Pulmonary artery endothelial cell (primary cell): ENCODE measurements at regions not wholly inside any gene's neighbourhood (a gene's known extent, or its start where the extent isn't known, plus 50 kb on each side); places are given as distances from the start of the nearest gene placed in this dataset.
"Not testable (repeated sequence)": the region's sequence is repeated elsewhere in the genome, so short reads cannot be mapped to it uniquely, and the experiment has no call there.

ENCODE experiments used
- DNase-seq: peaks from one replicate; pipeline ENCODE4 v3.0.0-alpha.2; 2011; ENCODE audit warnings: low read depth, low spot score

GRCh38 chr22:47352920-47353700 lies 590.7 kb downstream of the TBC1D22A start:
- DNase-seq, result no peak

- no peak for DNase-seq
Observed at GRCh38 chr22:47351836-47352579, 589.6 kb downstream of the TBC1D22A start.

- not testable (repeated sequence) for DNase-seq
Observed at GRCh38 chr22:47346287-47346686, 583.8 kb downstream of the TBC1D22A start.

GRCh38 chr22:47345025-47345424 lies 582.6 kb downstream of the TBC1D22A start:
- no peak for DNase-seq

GRCh38 chr22:47344414-47344813 lies 582.0 kb downstream of the TBC1D22A start:
- no peak for DNase-seq

- DNase-seq, result no peak
Observed at GRCh38 chr22:47343611-47344010, 581.2 kb downstream of the TBC1D22A start.

GRCh38 chr22:47342446-47342845 lies 580.0 kb downstream of the TBC1D22A start:
- no peak for DNase-seq

- no peak for DNase-seq
Observed at GRCh38 chr22:47341464-47341863, 579.0 kb downstream of the TBC1D22A start.

- DNase-seq, result no peak
Observed at GRCh38 chr22:47340851-47341436, 578.5 kb downstream of the TBC1D22A start.

- no peak for DNase-seq
Observed at GRCh38 chr22:47337161-47337621, 574.7 kb downstream of the TBC1D22A start.

- no peak for DNase-seq
Observed at GRCh38 chr22:47335958-47336357, 573.5 kb downstream of the TBC1D22A start.

GRCh38 chr22:47335460-47335859 lies 573.0 kb downstream of the TBC1D22A start:
- no peak for DNase-seq

GRCh38 chr22:47334601-47335000 lies 572.2 kb downstream of the TBC1D22A start:
- DNase-seq, result no peak

GRCh38 chr22:47333625-47334024 lies 571.2 kb downstream of the TBC1D22A start:
- peak; percentile 66 for DNase-seq

GRCh38 chr22:47332246-47332980 lies 570.0 kb downstream of the TBC1D22A start:
- DNase-seq, result no peak

- no peak for DNase-seq
Observed at GRCh38 chr22:47331750-47332149, 569.3 kb downstream of the TBC1D22A start.

- no peak for DNase-seq
Observed at GRCh38 chr22:47329727-47330650, 567.5 kb downstream of the TBC1D22A start.

- peak; percentile 68 for DNase-seq
Observed at GRCh38 chr22:47328550-47329243, 566.2 kb downstream of the TBC1D22A start.

- no peak for DNase-seq
Observed at GRCh38 chr22:47327241-47327640, 564.8 kb downstream of the TBC1D22A start.

- no peak for DNase-seq
Observed at GRCh38 chr22:47325249-47325648, 562.8 kb downstream of the TBC1D22A start.
